Chondrocyte (in vitro differentiated cells): ENCODE measurements at regions not wholly inside any gene's neighbourhood (a gene's known extent, or its start where the extent isn't known, plus 50 kb on each side); places are given as distances from the start of the nearest gene placed in this dataset.

Source experiments
- DNase-seq: peaks from one replicate; pipeline ENCODE4 v3.0.0; 2021; ENCODE audit warnings: mixed read lengths, low spot score
- H3K27ac Mint-ChIP-seq: one replicate; pipeline ENCODE4 v1.8.0; 2021; ENCODE audit warnings: mild to moderate bottlenecking, moderate library complexity, mixed read lengths; ENCODE audit not compliant: unreplicated experiment
- H3K27me3 Mint-ChIP-seq: 2 replicates; pipeline ENCODE4 v1.8.0; 2021; ENCODE audit warnings: low read depth, mixed read lengths
- H3K36me3 Mint-ChIP-seq: 2 replicates; pipeline ENCODE4 v1.8.0; 2021; ENCODE audit warnings: low read depth, mixed read lengths
- H3K4me1 Mint-ChIP-seq: 2 replicates; pipeline ENCODE4 v1.8.0; 2021; ENCODE audit warnings: low read depth, mild to moderate bottlenecking, mixed read lengths
- H3K4me3 Mint-ChIP-seq: one replicate; pipeline ENCODE4 v1.8.0; 2021; ENCODE audit warnings: mild to moderate bottlenecking, moderate library complexity, mixed read lengths; ENCODE audit not compliant: unreplicated experiment
- H3K9me3 Mint-ChIP-seq: 2 replicates; pipeline ENCODE4 v1.8.0; 2021; ENCODE audit warnings: low read depth, mixed read lengths
- TF ChIP-seq, protein P1 (sequence below): fragments of 200-600 bp; sonication (generic); IDR thresholded peaks from 2 replicates; pipeline ENCODE4 v1.5.0; 2021; ENCODE audit warnings: antibody characterized with exemption, mild to moderate bottlenecking, moderate library complexity

DNA sequence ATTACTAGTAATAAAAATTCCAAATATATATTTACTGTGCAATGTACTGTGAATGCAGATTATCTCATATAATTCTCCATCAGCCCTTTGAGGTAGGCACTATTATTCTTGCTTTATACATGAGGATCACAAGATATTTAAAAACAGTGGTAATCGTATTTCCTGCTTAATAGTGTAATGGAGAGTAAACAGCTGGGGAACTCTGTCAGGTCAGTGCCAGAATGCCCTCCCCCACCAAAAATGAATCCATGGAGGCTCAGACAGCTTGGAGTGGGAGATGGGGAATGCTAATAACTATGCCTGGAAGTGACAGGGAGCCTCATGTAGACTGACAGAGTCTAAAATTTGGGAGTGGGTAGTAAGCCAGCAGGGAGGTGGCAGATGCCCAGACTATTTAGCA lies 153.6 kb downstream of the PAH start:
- Mint-ChIP-seq H3K4me3 (no peak overlapping the region), H3K36me3 (no peaks in the 10 kb centered on the region), H3K27ac (peak overlapping the region; percentile 4), H3K9me3 (no peaks in the 10 kb centered on the region), H3K27me3 (peaks cover 27% of the 10 kb centered on the region), H3K4me1 (no peaks in the 10 kb centered on the region)
- DNase-seq: no peak
- TF ChIP-seq, protein P1, sequence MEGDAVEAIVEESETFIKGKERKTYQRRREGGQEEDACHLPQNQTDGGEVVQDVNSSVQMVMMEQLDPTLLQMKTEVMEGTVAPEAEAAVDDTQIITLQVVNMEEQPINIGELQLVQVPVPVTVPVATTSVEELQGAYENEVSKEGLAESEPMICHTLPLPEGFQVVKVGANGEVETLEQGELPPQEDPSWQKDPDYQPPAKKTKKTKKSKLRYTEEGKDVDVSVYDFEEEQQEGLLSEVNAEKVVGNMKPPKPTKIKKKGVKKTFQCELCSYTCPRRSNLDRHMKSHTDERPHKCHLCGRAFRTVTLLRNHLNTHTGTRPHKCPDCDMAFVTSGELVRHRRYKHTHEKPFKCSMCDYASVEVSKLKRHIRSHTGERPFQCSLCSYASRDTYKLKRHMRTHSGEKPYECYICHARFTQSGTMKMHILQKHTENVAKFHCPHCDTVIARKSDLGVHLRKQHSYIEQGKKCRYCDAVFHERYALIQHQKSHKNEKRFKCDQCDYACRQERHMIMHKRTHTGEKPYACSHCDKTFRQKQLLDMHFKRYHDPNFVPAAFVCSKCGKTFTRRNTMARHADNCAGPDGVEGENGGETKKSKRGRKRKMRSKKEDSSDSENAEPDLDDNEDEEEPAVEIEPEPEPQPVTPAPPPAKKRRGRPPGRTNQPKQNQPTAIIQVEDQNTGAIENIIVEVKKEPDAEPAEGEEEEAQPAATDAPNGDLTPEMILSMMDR: no peak

GRCh38 chr12:102763061-102763460 lies 154.0 kb downstream of the PAH start:
- TF ChIP-seq, protein P1: no peak
- no peak for DNase-seq

DNA sequence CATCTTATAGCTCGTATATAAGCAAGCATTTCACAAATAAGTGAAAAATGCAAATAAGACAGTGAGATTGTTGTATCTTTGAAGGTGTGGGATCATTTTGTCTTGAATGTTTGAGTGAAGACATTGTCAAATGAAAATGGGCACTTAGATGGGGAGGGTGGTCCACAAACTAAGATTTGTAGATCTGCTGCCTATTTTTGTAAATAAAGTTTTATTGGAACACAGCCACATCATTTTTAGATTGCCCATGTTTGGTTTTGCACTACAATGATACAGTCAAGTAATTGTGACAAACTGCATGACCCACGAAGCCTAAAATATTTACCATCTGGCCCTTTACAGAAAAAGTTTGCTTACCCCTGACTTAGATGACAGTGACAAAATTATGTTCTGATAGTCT lies 156.7 kb downstream of the PAH start:
- H3K27ac Mint-ChIP-seq: no peak overlapping the region
- no peaks in the 10 kb centered on the region for H3K36me3 Mint-ChIP-seq
- peaks cover 41% of the 10 kb centered on the region for H3K27me3 Mint-ChIP-seq
- no peaks in the 10 kb centered on the region for H3K9me3 Mint-ChIP-seq
- TF ChIP-seq, protein P1: no peak
- peaks cover 5% of the 10 kb centered on the region for H3K4me1 Mint-ChIP-seq
- H3K4me3 Mint-ChIP-seq: no peak overlapping the region
- no peak for DNase-seq

More at GRCh38 chr12:102763061-102763460, 154.0 kb downstream of the PAH start:
- Mint-ChIP-seq H3K27me3 (peaks cover 28% of the 10 kb centered on the region), H3K4me3 (no peak overlapping the region), H3K9me3 (no peaks in the 10 kb centered on the region), H3K27ac (no peak overlapping the region), H3K36me3 (no peaks in the 10 kb centered on the region), H3K4me1 (no peaks in the 10 kb centered on the region)

DNA sequence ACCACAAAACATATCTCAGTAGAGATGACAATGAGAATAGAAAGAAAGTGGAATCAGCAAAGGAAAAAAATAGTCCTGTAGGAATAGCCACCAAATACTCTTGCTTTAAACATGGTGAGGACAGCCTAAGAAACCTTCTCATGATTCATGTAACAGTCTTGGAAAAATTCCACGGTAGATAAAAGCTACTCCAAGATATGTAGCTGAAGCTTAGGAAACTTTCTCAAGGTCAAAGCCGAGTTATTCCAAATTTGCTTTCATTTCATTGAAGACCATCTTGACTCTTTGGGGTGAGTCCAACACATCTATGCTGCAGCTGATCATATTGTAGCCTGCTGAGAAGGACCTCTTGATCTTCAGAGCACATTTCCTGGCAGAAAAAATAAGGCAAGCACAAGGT lies 157.6 kb downstream of the PAH start:
- no peak for DNase-seq
- no peak overlapping the region for H3K27ac Mint-ChIP-seq
- H3K9me3 Mint-ChIP-seq: no peaks in the 10 kb centered on the region
- TF ChIP-seq, protein P1: no peak
- H3K4me1 Mint-ChIP-seq: peaks cover 5% of the 10 kb centered on the region
- H3K36me3 Mint-ChIP-seq: no peaks in the 10 kb centered on the region
- no peak overlapping the region for H3K4me3 Mint-ChIP-seq
- H3K27me3 Mint-ChIP-seq: peaks cover 41% of the 10 kb centered on the region

DNA sequence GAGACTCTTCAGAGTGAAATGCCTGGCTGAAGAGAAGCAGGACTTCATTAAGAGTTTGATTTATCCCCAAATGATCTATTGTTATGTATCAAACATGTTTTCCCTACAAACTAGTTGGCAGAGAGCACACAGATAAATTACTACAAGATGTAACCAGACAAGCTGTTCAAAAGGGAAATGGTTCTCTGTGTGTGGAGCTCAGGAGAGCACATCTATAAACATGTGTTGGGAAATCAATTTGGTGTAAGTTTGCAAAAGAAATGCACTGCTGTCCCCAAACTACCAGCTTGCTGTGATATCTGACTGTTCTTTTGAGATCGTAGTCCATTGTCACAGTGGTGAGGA lies 159.2 kb downstream of the PAH start:
- peaks cover 43% of the 10 kb centered on the region for H3K27me3 Mint-ChIP-seq
- TF ChIP-seq, protein P1: no peak
- no peaks in the 10 kb centered on the region for H3K36me3 Mint-ChIP-seq
- H3K9me3 Mint-ChIP-seq: no peaks in the 10 kb centered on the region
- H3K4me1 Mint-ChIP-seq: peaks cover 5% of the 10 kb centered on the region
- no peak for DNase-seq
- H3K4me3 Mint-ChIP-seq: no peak overlapping the region
- no peak overlapping the region for H3K27ac Mint-ChIP-seq
